GM21737 (cell line): ENCODE measurements at regions not wholly inside any gene's neighbourhood (a gene's known extent, or its start where the extent isn't known, plus 50 kb on each side); places are given as distances from the start of the nearest gene placed in this dataset.
"Not testable (repeated sequence)": the region's sequence is repeated elsewhere in the genome, so short reads cannot be mapped to it uniquely, and the experiment has no call there.

Source experiments
- ATAC-seq: cut with Tn5 transposase; IDR thresholded peaks from one replicate; pipeline ENCODE4 v1.9.1; 2021; ENCODE audit warnings: mild to moderate bottlenecking, moderate library complexity; ENCODE audit not compliant: unreplicated experiment

DNA sequence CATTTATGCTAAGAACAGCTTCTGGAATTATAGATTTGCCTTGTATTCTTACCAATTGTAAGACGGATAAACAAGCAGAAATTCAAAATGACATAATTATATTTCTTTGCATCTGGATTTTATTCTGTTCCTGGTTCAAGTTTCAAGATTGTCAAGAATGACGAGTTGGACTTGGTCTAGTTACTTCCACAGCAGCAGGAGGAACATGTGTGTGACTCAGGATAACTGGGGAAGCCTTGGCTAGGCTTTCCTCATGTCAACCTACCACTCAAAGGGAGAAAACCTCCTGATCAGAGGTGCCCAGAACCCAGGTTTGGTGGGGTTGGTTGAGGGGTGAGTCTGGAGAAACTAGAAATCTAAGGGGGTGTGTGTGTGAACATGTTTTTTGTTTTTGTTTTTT, 259.7 kb downstream of the SOX2 start:
- no peak for ATAC-seq

GRCh38 chr3:181974198-181974597, 262.5 kb downstream of the SOX2 start:
- no peak for ATAC-seq

DNA sequence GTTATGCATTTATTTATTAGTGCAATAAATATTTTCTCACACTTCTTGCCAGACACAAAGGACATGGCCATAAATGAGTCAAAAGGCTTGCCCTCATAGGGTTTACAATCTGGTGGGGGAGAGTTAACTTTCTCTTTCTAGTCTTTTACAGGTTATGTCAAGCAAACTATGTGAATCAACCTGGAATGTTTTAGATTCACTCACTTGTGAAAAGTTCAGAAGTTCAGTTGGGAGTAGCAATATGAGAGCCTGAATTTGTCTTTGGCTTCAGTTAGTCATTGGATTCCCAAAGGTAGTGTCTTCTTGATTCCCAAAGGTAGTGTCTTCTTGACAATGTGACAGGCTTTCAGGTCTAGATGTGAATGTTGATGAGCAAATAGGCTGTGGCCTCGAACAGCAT, 264.8 kb downstream of the SOX2 start:
- ATAC-seq, result no peak

GRCh38 chr3:181985386-181985785, 273.7 kb downstream of the SOX2 start:
- no peak for ATAC-seq

DNA sequence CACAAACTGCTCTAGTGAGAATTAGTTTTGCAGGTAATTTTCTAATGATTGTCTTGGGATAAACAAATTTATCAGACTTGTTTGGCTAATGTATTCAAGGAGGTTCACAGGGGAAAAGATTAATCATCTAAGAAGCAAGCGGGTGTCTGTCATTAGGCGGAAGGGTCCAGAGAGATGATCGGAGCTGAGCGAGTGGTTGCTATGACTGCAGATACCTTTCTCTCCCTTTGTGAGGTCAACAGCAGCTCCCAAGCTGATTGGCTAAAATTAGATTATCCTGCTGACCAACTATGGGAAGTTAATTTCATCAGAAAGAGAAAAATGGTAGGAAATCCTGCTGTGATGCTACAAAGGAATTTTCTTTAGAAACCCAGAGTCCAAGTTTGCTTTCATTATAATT, 276.0 kb downstream of the SOX2 start:
- no peak for ATAC-seq

DNA sequence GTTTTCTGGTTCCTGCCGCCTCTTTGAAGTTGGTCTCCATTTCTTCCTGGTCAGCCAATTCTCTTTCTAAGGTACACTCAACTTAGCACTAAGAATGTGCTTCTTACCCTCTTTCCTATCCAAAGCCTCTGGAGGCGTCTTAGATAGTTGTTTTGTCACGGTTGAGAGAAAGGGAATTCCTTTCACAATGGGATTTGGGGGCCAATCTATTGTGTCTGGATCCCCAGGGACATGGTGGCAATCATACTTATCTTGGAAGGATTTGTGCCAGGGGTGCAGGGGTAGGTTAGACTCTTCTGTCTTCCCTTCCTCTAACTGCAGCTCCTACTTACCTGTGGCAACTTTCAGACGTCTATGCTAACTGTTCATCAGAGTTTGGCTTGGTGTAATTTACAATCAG, 287.1 kb downstream of the SOX2 start:
- no peak for ATAC-seq

DNA sequence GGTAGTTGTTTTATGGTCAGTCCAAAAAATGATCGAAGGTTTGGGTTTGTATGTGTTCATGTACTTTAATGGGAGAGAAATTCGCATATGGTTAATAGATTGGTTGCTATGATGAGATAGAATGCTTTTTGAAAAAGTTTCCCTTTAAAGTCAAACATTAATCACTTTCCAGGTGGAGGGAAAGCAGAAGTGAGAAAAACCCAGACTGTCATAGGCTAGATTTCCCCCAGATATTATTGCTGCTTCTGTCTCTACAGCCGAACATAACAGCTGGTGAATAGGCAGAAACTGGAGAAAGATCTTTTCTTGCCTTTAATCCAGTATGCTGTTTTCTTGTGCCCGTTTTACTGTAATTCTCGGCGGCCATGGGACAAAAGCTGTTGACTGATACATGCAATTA, 287.6 kb downstream of the SOX2 start:
- peak; percentile 77 for ATAC-seq

GRCh38 chr3:182000447-182000846, 288.7 kb downstream of the SOX2 start:
- ATAC-seq, result no peak

DNA sequence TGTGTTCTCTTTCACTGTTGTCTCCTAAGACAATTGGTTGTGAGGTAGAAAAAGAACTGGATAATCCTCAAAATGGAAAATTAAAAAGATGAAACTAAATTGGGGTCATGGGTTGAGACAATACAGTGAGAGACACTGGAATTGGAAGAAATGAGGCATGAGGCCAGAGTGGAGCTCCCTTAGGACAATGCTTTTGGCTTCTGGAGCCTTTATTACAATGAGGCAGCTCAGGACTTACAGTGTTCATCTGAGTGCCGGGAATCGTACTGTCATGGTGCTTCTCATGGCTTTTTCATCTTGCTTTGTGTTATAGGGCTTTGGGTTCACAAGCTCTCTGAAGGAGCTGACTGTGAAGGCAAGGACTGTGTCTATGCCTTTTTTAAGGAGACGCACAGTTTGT, 293.5 kb downstream of the SOX2 start:
- no peak for ATAC-seq

DNA sequence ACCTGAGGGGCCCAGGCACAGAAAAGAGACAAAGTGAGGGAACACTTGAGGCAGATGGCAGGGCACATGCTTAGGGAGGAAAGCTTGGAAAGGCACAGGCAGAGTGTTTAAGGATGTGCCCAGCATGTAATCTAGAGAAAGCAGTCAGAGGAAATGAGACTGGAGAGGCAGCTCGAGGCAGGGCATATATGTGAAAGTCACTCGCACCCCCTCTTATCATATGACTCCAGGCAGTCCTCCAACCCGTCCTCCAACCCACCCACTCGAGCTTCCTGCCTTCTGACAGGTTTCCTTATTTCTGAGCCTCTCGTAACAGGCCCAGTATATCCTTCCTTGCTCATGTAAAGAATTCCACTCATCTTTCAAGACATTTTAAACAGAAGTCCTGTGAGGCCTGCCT, 294.0 kb downstream of the SOX2 start:
- no peak for ATAC-seq

GRCh38 chr3:182006431-182006830, 294.7 kb downstream of the SOX2 start:
- no peak for ATAC-seq

- ATAC-seq, result no peak
Observed at GRCh38 chr3:182007441-182007840, 295.7 kb downstream of the SOX2 start.

- ATAC-seq, result no peak
Observed at GRCh38 chr3:182018361-182018760, 306.6 kb downstream of the SOX2 start.

DNA sequence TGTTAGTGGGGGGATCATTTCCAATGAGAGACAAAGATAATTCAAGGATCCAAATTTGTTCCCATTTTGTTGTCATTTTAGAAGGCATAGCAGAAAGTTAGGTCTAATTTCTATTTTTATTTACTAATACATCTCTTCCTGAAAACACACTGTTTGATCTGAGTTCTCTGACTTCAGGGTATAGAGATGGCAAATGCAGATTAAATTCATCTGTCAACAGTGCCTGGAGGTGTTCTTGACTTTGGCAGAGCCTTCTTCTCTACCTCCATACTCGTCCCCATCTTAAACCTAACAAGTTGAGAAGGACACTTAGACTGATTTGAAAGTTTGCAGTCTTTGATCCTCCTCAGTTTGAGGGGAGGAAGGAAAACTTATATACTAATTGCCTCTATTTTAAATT, 308.2 kb downstream of the SOX2 start:
- no peak for ATAC-seq

- ATAC-seq, result no peak
Observed at GRCh38 chr3:182023843-182024242, 312.1 kb downstream of the SOX2 start.

DNA sequence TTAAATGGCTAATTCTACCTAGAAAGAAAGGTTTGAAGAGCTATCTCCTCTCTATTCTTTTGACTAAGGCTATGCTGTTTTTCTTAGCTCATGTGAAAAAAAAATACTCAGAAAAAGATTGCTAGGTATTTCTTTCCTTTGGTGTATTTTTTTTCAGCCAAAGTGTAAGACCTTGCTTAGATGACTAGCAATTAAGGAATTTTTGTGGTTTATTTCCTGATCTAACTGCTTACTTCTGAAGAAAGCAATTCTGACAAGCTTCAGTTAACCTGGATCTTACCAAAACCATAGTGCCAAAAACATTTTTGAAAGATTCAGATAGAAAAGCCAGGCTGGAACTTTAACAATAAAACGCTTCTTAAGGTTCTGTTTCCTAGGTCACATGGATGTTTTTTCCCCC, 315.6 kb downstream of the SOX2 start:
- no peak for ATAC-seq

GRCh38 chr3:182028081-182028480, 316.4 kb downstream of the SOX2 start:
- no peak for ATAC-seq

- ATAC-seq, result not testable (repeated sequence)
Observed at GRCh38 chr3:182034231-182034630, 322.5 kb downstream of the SOX2 start.

GRCh38 chr3:182035324-182035723, 323.6 kb downstream of the SOX2 start:
- ATAC-seq, result no peak

DNA sequence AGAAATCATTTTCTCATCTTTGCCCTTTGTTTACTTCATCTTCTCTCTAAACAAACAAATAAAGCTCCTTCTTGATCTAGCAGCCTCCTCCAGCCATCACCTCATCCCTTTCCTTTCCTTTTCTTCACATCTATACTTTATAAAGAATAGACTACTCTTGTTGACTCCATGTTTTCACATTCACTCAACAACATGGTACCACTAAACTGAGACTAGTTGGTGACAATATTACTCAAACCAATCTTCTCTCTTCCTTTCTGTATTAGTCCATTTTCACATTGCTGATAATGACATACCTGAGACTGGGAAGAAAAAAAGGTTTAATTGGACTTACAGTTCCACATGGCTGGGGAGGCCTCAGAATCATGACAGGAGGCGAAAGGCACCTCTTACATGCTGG, 324.7 kb downstream of the SOX2 start:
- ATAC-seq, result no peak

DNA sequence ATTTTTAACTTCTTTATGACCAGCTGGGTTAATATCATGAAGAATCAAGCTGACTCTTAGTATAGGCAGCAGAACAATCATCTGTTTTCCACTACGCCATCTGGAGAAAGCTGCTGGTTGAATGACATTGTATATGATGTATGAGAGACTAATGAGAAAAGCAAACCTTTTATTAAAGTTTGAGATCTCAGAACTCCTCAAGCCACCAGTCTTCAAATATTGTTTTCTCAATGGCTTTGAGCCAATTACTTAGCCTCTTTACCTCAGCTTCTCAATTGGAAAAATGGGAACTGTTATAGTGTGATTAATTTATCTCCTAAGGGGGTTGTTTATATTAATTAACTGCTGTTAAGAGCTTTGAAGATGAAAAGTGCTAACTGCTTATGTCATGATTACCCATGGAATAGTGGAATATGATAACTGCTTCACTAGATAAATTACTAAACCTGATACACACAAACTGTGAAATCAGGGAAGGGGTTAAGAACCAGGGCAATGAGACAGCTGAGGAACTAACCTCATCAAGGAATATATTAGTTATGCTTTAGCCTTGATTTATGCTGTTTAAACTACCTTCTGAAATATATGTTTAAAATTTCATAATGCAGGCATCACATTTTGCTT, 330.1 kb downstream of the SOX2 start:
- ATAC-seq, result no peak

- ATAC-seq, result no peak
Observed at GRCh38 chr3:182045736-182046135, 334.0 kb downstream of the SOX2 start.

- no peak for ATAC-seq
Observed at GRCh38 chr3:182046166-182046764, 334.5 kb downstream of the SOX2 start.
